Vagina (tissue), 2 donors: ENCODE measurements at regions not wholly inside any gene's neighbourhood (a gene's known extent, or its start where the extent isn't known, plus 50 kb on each side); places are given as distances from the start of the nearest gene placed in this dataset.

Source experiments
- CTCF ChIP-seq, 3 experiments: fragments of 450-650 bp in 2 of 3; fragments of 200-600 bp in 1 of 3; sonication (generic) in 1 of 3; IDR thresholded peaks; one replicate each; pipeline ENCODE4 v1.5.1; 2017 to 2019; ENCODE audit warnings: antibody characterized with exemption in 3 of 3, mild to moderate bottlenecking in 2 of 3, moderate library complexity in 2 of 3
- POLR2A ChIP-seq, 2 donors: fragments of 450-650 bp; IDR thresholded peaks; one replicate each; pipeline ENCODE4 v1.6.1; 2017; ENCODE audit warnings: antibody characterized with exemption in 2 of 2, mild to moderate bottlenecking in 2 of 2, moderate library complexity in 2 of 2

DNA sequence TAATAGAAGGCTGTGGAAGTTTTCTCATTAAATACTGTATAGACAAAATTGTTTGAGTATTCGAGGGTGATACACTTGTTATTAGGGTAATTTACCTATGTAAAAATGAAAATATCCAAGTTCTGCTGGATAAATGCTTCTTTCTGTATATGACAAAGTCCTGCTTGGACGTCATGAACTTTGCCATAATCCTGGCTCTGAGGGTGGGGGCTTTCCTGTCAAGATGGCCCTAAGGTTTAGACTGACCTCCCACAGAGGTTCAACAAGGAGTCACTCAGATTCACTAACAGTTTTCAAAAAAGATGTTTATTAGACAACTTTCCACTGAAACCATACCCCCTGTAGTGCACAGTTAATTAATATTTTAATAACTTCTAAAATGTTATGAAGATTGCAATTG is 52.5 kb upstream of the NABP1 start:
- TF ChIP-seq POLR2A (IDR thresholded peaks at IDR 0.05) (no peak), CTCF (IDR thresholded peaks at IDR 0.05) (no peak)
